Right forelimb (tissue), 1 donor: ENCODE measurements at regions not wholly inside any gene's neighbourhood (a gene's known extent, or its start where the extent isn't known, plus 50 kb on each side); places are given as distances from the start of the nearest gene placed in this dataset.
A peak's percentile ranks its signal among the peaks of the same experiment; 100 is the strongest.

Experiments
- DNase-seq: peaks from one replicate; pipeline ENCODE4 v3.0.0-alpha.2; 2018

GRCh38 chr9:93827545-93828330 lies 127.4 kb downstream of the BARX1 start:
- peak; percentile 76 for DNase-seq

DNA sequence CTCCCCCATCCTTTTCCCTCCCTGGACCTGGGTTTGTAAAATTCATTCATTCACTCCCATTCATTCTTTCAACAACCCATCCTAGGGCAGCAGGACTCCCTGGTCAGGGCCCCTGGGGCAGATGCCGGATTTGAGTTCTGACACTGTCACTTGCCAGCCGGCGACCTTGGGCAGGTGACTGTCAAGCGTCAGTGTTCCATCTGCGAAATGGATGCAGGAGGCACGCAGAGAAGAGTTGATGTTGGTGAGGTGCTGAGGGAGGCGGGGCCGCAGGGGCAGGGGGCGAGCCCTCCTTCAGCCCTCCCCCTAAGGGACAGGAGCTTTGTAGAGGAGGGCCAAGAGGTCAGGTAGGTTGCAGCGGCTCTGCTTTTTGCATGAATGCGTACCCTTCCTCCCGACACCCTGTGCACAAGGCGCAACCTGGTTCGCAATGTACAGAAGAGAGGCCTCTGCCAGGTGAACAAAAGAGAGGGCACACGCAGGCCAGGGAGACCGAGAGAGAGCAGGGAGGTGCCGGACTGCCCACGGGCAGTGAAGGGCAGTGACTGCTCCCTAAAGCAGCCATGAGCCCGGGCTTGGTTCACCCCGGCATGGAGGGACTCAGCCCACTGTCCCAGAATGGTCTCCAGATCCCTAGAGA lies 128.1 kb downstream of the BARX1 start:
- no peak for DNase-seq

DNA sequence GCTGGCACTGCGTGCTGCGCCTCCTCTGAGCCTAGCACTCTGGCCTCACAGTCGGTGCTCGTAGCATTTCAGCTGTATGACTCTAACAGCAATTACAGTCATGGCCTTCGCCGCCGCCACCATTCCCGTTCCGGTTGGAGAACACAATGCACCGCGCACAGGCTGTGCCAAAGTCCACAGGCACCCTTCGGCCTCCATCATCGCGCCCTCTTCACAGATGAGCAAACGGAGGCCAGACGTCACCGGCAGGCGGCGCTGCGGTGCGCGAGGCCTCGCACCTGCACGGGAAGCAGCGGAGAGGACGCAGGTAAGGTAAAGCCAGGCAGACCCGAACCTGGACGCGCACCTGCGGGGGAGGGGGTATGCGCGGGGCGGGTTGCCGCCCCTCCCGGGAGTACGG lies 128.9 kb downstream of the BARX1 start:
- no peak for DNase-seq

DNA sequence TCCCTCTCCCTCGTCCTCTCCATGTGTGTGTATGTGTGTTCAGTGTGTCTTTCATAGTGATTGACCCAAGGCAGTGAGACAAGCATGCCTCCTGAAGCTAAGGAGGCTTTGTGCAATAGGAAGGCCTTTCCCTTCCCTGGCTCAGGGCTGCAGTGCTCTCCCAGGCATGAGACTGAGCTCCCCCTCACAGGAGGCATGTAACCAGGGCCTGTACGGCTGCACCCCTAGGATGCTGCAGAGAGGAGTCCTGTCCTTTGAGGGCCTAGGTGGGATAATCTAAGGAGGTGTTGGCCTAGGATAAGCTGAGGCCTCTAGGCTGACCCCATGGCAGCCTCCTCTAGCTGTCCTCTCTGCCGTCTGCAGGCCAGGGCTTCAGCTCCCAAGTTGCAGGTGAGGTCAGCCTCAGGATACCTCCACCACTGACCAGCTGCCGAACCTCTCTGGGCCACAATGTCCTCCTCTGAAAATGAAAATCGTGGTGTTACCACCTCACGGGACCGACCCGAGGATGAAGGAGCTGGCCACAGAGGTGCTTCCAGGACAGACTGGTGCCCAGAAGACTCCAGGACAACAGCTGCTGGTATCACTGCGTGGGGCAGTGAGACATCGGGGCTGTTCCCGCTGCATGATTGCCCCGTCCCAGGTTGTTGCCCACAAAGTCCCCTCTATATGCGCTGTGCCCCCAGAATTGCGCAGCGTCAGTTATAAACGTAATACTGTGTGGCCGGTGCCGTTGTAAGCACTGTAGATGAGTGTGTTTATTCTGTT lies 129.6 kb downstream of the BARX1 start:
- no peak for DNase-seq

DNA sequence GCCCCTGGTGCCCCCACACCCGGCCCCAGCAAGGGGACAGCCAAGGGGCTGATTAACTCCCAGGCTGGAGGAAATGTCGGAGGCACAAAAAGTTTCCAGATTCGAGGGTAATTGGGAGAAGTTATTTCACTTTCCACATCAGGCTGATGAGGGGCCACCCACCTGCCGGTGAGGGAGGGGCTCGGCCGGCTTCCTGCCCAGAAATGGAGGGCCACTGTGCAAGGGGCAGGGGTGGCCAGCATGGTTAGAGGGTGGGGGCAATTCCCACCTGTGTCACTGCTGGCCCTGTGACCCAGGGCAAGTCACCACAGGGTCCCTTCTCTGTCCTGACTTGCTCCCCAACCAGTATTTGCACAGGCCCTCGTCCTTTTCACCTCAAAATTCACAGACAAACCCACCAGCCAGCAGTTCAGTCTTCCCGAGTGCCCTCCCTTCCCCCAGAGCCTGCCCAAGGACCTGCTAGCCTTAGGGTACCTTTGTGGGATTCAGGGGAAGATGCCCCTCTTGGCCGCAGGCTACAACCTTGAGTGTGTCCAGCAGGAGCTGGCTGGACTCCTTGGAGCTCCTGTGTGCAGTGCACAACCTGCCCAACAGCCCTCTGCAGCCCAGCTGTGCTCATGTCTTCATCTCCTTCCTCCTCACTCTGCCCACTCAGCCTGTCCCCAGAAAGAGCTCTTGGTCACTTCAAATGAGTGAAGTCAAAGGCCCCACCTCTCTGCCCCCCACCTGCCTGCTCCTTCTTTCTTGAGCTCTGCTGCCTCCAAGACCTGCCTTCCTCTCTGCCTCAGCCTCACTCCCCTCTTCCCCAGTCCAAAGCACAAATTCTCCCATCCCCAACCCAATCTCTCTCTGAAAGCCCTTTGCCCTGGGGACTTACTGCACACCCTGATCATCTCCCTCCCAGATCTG lies 130.5 kb downstream of the BARX1 start:
- DNase-seq: no peak

DNA sequence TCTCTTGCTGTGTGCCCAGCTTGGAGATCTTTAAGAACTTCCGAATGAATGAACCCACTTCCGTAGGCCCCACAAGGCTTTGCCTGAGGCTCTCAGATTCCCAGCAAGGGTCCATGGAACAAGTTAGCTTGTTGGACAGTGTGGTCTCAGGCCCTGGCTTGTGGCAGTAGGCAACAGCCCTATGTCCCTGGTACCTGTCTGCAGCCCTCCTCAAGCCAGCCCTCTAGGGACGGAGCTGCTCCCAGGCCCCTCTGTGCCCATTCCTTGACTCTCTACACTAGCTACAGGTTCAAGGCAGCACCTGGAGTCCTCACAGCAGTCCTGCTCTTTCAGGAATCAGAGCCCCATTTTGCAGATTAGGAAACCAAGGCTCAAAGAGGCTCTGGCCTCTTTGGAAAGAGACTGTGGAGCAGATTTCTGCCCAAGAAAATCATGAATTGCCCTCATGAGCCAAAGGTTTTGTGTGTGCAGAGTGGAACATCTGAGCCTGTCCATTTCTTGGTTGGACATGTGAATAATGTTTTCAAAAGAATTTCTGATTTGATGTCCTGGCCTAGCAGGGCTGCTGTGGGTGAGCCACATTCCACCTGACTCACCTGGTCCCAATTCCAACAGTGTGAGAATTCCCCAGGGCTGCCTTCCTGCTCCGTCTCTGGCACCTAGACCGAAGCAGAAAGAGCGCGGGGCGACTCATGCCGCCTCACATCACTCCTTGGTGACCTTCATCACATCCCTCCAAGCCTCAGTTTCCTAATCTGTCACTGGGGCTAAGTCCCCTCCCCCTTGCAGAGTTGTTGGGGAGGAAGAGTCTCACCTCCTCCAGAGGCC lies 131.7 kb downstream of the BARX1 start:
- no peak for DNase-seq

DNA sequence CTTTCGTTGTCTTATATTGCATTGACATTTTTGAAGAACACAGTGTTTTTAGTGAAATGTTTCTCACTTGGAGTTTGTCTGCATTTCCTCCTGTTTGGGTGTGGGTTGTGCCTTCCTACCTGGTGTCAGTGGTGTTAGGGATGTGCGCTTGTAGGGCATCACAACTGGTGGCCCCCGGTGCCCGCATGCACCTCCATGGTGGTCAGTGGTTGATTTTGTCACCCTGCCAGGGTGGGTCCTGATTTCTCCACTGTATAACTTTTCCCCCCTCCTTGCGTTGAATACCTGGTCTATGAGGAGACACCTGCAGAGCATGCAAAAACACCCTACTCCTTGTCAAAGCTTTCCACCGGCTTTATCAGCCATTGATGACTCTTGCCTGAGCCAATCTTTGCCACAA lies 132.9 kb downstream of the BARX1 start:
- DNase-seq: no peak

DNA sequence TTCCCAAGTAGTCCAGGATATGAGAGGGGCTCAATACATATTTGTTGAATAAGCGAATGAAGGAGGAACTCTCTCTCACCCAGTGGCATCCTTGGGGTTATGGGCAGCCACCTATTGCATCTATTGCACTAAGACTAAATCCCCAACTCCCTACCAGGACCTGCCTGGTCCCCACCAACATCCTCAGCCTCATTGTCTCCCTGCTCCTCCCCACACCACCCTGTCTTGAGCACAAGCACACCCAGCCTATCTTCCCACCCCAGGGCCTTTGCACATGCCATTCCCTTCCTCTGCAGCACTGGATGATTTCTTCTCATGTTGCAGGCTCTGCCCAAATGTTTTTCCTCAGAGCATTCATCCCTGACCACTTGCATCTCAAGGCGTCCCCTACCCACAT lies 133.8 kb downstream of the BARX1 start:
- no peak for DNase-seq

GRCh38 chr9:93820667-93821306 lies 134.4 kb downstream of the BARX1 start:
- no peak for DNase-seq

- no peak for DNase-seq
Observed at GRCh38 chr9:93819905-93820304, 135.2 kb downstream of the BARX1 start.

- no peak for DNase-seq
Observed at GRCh38 chr9:93818827-93819472, 136.2 kb downstream of the BARX1 start.

GRCh38 chr9:93818237-93818636 lies 136.9 kb downstream of the BARX1 start:
- no peak for DNase-seq

DNA sequence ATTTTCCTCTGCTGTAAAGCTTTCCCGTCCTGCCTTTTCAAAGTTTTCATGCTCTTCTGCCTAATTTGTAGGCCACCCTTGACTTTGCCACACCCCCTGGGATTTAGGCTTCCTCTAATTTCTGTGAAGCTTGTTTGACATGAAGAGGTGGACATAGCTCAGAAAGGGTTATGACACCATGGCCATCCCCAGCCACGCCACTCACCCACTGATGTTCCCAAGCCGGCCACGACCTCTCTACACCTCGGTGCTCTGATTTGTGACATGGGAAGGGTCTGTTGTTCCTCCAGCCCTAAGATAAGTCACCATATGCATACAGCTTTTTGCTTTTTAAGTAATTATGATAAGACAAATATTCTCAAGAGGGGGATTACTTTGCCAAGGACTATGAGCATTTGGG lies 139.5 kb downstream of the BARX1 start:
- no peak for DNase-seq

DNA sequence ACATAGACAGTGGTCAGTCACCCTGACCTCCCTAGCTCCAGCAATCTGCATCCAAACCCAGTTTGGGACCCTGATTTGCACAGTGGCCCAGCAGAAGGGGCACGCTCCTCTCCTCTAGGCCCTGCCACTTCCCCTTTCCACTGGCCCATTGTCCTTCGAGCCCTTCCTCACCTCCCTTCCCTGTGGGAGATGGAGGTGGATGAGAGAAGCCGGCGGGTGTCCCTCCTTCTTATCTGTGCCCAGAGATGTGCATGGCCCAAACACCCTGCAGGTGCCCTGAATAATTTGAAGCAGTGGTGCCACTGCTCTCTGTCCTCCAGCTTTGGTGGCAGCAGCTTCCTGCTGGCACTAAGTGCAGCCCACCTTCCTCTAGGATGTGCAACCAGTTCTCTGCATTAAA lies 140.0 kb downstream of the BARX1 start:
- DNase-seq: no peak

GRCh38 chr9:93814077-93814956 lies 140.8 kb downstream of the BARX1 start:
- DNase-seq: no peak

DNA sequence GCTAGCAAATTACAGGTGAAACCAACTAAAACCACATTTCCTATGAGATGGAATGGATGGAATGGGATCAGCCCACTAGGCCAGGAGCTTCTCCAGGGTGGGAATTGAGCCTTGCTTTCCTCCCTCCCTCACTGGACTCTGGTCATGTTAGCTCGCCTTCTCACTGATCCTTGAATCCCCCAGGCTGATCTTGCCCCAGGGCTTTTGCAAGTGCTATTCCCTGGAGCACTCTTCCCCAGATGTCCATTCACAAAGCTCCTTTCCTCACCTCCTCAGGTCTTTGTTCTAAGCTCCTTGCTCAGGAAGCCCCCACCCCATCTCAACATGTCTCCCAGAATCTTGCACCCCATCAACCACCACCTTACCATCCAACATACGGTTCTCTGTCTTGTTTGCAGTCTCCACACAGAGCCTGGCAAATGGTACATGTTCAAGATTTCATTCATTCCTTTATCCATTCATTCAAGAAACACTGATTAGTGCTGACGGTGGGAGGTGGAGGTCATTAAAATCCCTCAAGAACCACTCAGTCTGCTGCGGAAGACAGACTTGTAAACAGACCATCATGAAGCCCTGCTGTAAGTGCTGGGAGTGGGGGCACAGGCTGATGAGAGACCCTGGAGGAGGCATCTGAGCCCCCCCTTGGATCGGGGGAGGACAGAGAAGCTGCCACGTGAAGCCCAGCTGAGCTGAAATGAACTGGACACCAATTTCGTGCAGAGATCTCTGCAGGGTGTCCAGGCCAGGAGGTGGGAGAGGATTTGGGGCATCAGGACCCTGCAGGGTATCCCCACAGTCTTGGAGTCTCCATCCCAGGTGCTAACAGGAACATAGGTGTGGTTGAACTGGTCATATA lies 141.7 kb downstream of the BARX1 start:
- no peak for DNase-seq

GRCh38 chr9:93812410-93812668 lies 142.8 kb downstream of the BARX1 start:
- no peak for DNase-seq

- DNase-seq: no peak
Observed at GRCh38 chr9:93810028-93810971, 144.9 kb downstream of the BARX1 start.
